ENCODE measurements at regions not wholly inside any gene's neighbourhood (a gene's known extent, or its start where the extent isn't known, plus 50 kb on each side); places are given as distances from the start of the nearest gene placed in this dataset.

GRCh38 chr11:127616158-127616557, 615.6 kb upstream of the KIRREL3 start:
- no peak for TF ChIP-seq CTCF (IDR thresholded peaks at IDR 0.05; ENCODE audit: extremely low read depth in 1 of 2, insufficient read depth in 1 of 2, low read depth in 1 of 2, low read length in 2 of 2)
- TF ChIP-seq POLR2AphosphoS5 (IDR thresholded peaks at IDR 0.05; ENCODE audit: insufficient read depth, low read depth, low read length): no peak
- TF ChIP-seq EZH2 (IDR thresholded peaks at IDR 0.05; ENCODE audit: borderline replicate concordance, low read depth, low read length, severe bottlenecking): no peak
- no peak for TF ChIP-seq POLR2A (IDR thresholded peaks at IDR 0.05; ENCODE audit: low read depth, low read length)
- no peak for TF ChIP-seq MYC (IDR thresholded peaks at IDR 0.05; ENCODE audit: low read depth, low read length)
- no peak for TF ChIP-seq GATA2 (IDR thresholded peaks at IDR 0.05; ENCODE audit: insufficient read depth, insufficient read length, low read depth, low read length)
- no peak for TF ChIP-seq FOS (IDR thresholded peaks at IDR 0.05; ENCODE audit: borderline replicate concordance, insufficient read depth, low read length)
- TF ChIP-seq MAX (IDR thresholded peaks at IDR 0.05; ENCODE audit: insufficient read depth, insufficient read length): no peak

All from endothelial cell of umbilical vein (primary cell).